Thyroid gland (tissue), 4 donors: ENCODE measurements at regions not wholly inside any gene's neighbourhood (a gene's known extent, or its start where the extent isn't known, plus 50 kb on each side); places are given as distances from the start of the nearest gene placed in this dataset.

Experiments used
- POLR2A ChIP-seq, 2 donors: fragments of 450-650 bp; IDR thresholded peaks; one replicate each; pipeline ENCODE4 v1.6.1; 2017; ENCODE audit warnings: antibody characterized with exemption in 2 of 2, mild to moderate bottlenecking in 2 of 2, moderate library complexity in 1 of 2
- TF ChIP-seq, protein P1 (sequence below), 6 experiments: fragments of 200-600 bp in 3 of 6; fragments of 450-650 bp in 3 of 6; sonication (generic) in 3 of 6; IDR thresholded peaks; one replicate each; pipeline ENCODE4 v1.5.1; 2016 to 2019; ENCODE audit warnings: antibody characterized with exemption in 6 of 6, mild to moderate bottlenecking in 2 of 6, inconsistent platforms in 1 of 6, moderate library complexity in 1 of 6

DNA sequence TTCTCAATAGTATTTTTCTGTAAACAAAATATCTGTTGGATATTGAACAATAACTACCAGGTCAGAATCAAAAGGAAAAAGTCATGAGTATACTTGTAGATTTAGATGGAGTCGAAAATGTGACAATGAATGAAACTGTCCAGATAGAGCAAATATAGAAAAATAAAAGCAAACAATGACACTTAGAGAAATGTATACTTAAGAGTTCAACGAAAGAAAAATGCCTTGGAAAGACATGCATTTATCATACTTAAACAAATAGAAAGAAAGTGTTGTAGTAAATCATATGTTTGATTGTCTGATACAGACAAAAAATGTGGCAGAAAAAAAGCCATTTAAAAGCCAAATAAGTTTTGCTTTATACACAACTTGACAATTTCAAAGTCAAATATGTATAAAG is 571.2 kb upstream of the MGAT4C start:
- TF ChIP-seq, protein P1, sequence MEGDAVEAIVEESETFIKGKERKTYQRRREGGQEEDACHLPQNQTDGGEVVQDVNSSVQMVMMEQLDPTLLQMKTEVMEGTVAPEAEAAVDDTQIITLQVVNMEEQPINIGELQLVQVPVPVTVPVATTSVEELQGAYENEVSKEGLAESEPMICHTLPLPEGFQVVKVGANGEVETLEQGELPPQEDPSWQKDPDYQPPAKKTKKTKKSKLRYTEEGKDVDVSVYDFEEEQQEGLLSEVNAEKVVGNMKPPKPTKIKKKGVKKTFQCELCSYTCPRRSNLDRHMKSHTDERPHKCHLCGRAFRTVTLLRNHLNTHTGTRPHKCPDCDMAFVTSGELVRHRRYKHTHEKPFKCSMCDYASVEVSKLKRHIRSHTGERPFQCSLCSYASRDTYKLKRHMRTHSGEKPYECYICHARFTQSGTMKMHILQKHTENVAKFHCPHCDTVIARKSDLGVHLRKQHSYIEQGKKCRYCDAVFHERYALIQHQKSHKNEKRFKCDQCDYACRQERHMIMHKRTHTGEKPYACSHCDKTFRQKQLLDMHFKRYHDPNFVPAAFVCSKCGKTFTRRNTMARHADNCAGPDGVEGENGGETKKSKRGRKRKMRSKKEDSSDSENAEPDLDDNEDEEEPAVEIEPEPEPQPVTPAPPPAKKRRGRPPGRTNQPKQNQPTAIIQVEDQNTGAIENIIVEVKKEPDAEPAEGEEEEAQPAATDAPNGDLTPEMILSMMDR (IDR thresholded peaks at IDR 0.05): no peak
- no peak for TF ChIP-seq POLR2A (IDR thresholded peaks at IDR 0.05)
